ENCODE measurements at regions not wholly inside any gene's neighbourhood (a gene's known extent, or its start where the extent isn't known, plus 50 kb on each side); places are given as distances from the start of the nearest gene placed in this dataset.

- no peak for TF ChIP-seq CTCF (IDR thresholded peaks at IDR 0.05; ENCODE audit: borderline replicate concordance, insufficient read depth, low read depth, low read length)
Measured at GRCh38 chr1:55947446-55947845, 631.9 kb downstream of the PLPP3 start.

GRCh38 chr1:55943721-55944435 lies 635.5 kb downstream of the PLPP3 start:
- no peak overlapping the region for H3K4me3 ChIP-seq (ENCODE audit: low read depth, low read length)

More at GRCh38 chr1:55947446-55947845, 631.9 kb downstream of the PLPP3 start:
- H3K4me3 ChIP-seq (ENCODE audit: low read depth, low read length) = no peak overlapping the region

GRCh38 chr1:55943012-55943411 lies 636.4 kb downstream of the PLPP3 start:
- no peak overlapping the region for H3K4me3 ChIP-seq (ENCODE audit: low read depth, low read length)
- TF ChIP-seq CTCF (IDR thresholded peaks at IDR 0.05; ENCODE audit: borderline replicate concordance, insufficient read depth, low read depth, low read length) = no peak

More at GRCh38 chr1:55943721-55944435, 635.5 kb downstream of the PLPP3 start:
- no peak for TF ChIP-seq CTCF (IDR thresholded peaks at IDR 0.05; ENCODE audit: borderline replicate concordance, insufficient read depth, low read depth, low read length)

GRCh38 chr1:55939866-55940265 lies 639.5 kb downstream of the PLPP3 start:
- no peak overlapping the region for H3K4me3 ChIP-seq (ENCODE audit: low read depth, low read length)
- TF ChIP-seq CTCF (IDR thresholded peaks at IDR 0.05; ENCODE audit: borderline replicate concordance, insufficient read depth, low read depth, low read length) = no peak

GRCh38 chr1:55938861-55939260 lies 640.5 kb downstream of the PLPP3 start:
- TF ChIP-seq CTCF (IDR thresholded peaks at IDR 0.05; ENCODE audit: borderline replicate concordance, insufficient read depth, low read depth, low read length) = no peak
- H3K4me3 ChIP-seq (ENCODE audit: low read depth, low read length) = no peak overlapping the region

GRCh38 chr1:55938376-55938850 lies 641.0 kb downstream of the PLPP3 start:
- TF ChIP-seq CTCF (IDR thresholded peaks at IDR 0.05; ENCODE audit: borderline replicate concordance, insufficient read depth, low read depth, low read length) = no peak
- no peak overlapping the region for H3K4me3 ChIP-seq (ENCODE audit: low read depth, low read length)

GRCh38 chr1:55937840-55938375 lies 641.5 kb downstream of the PLPP3 start:
- no peak overlapping the region for H3K4me3 ChIP-seq (ENCODE audit: low read depth, low read length)
- TF ChIP-seq CTCF (IDR thresholded peaks at IDR 0.05; ENCODE audit: borderline replicate concordance, insufficient read depth, low read depth, low read length) = no peak

All from GM12875 (cell line).